T-helper 2 cell treated with Interferon-gamma antibody and Interleukin-4, amounts not matched to agents 5 μg/mL and 100 μg/mL, for 36 hours (primary cell): ENCODE measurements at regions not wholly inside any gene's neighbourhood (a gene's known extent, or its start where the extent isn't known, plus 50 kb on each side); places are given as distances from the start of the nearest gene placed in this dataset.

ENCODE experiments used
- DNase-seq: peaks from one replicate; pipeline ENCODE4 v3.0.0; 2021; ENCODE audit warnings: low spot score
- H3K27ac Mint-ChIP-seq: one replicate; pipeline ENCODE4 v1.8.0; 2021; ENCODE audit warnings: mild to moderate bottlenecking, mixed read lengths
- H3K27me3 Mint-ChIP-seq: one replicate; pipeline ENCODE4 v1.8.0; 2021; ENCODE audit warnings: low read depth, mixed read lengths
- H3K36me3 Mint-ChIP-seq: one replicate; pipeline ENCODE4 v1.8.0; 2021; ENCODE audit warnings: low read depth, mixed read lengths
- H3K4me1 Mint-ChIP-seq: one replicate; pipeline ENCODE4 v1.8.0; 2021; ENCODE audit warnings: low read depth, mixed read lengths
- H3K4me3 Mint-ChIP-seq: one replicate; pipeline ENCODE4 v1.8.0; 2022; ENCODE audit warnings: mild to moderate bottlenecking, moderate library complexity, mixed read lengths
- H3K9me3 Mint-ChIP-seq: one replicate; pipeline ENCODE4 v1.8.0; 2021; ENCODE audit warnings: mixed read lengths

- Mint-ChIP-seq H3K27ac (no peak overlapping the region), H3K36me3 (no peaks in the 10 kb centered on the region), H3K4me1 (no peaks in the 10 kb centered on the region), H3K27me3 (no peaks in the 10 kb centered on the region), H3K9me3 (no peaks in the 10 kb centered on the region), H3K4me3 (no peak overlapping the region)
- DNase-seq, result no peak
These were observed 556.1 kb downstream of the CMPK2 start for GRCh38 chr2:6309415-6310255.

GRCh38 chr2:6310256-6311215 is 555.2 kb downstream of the CMPK2 start:
- Mint-ChIP-seq H3K4me3 (no peak overlapping the region), H3K27ac (no peak overlapping the region), H3K9me3 (no peaks in the 10 kb centered on the region), H3K36me3 (no peaks in the 10 kb centered on the region), H3K27me3 (no peaks in the 10 kb centered on the region), H3K4me1 (no peaks in the 10 kb centered on the region)
- no peak for DNase-seq

- Mint-ChIP-seq H3K9me3 (no peaks in the 10 kb centered on the region), H3K36me3 (no peaks in the 10 kb centered on the region), H3K27me3 (no peaks in the 10 kb centered on the region), H3K4me3 (no peak overlapping the region), H3K27ac (no peak overlapping the region), H3K4me1 (no peaks in the 10 kb centered on the region)
- no peak for DNase-seq
These were observed 553.3 kb downstream of the CMPK2 start for GRCh38 chr2:6312367-6312766.

GRCh38 chr2:6314218-6314960 is 551.3 kb downstream of the CMPK2 start:
- H3K27ac Mint-ChIP-seq, result no peak overlapping the region
- H3K27me3 Mint-ChIP-seq, result no peaks in the 10 kb centered on the region
- no peaks in the 10 kb centered on the region for H3K9me3 Mint-ChIP-seq
- no peaks in the 10 kb centered on the region for H3K4me1 Mint-ChIP-seq
- no peak for DNase-seq
- H3K36me3 Mint-ChIP-seq, result no peaks in the 10 kb centered on the region
- H3K4me3 Mint-ChIP-seq, result no peak overlapping the region

GRCh38 chr2:6325616-6326015 is 540.1 kb downstream of the CMPK2 start:
- Mint-ChIP-seq H3K36me3 (no peaks in the 10 kb centered on the region), H3K9me3 (no peaks in the 10 kb centered on the region)

GRCh38 chr2:6326958-6327357 is 538.7 kb downstream of the CMPK2 start:
- Mint-ChIP-seq H3K27ac (no peak overlapping the region), H3K36me3 (no peaks in the 10 kb centered on the region), H3K9me3 (no peaks in the 10 kb centered on the region), H3K4me1 (no peaks in the 10 kb centered on the region), H3K4me3 (no peak overlapping the region), H3K27me3 (no peaks in the 10 kb centered on the region)
- no peak for DNase-seq

More at GRCh38 chr2:6325616-6326015, 540.1 kb downstream of the CMPK2 start:
- DNase-seq, result no peak
- no peak overlapping the region for H3K4me3 Mint-ChIP-seq
- H3K27ac Mint-ChIP-seq, result no peak overlapping the region
- H3K4me1 Mint-ChIP-seq, result no peaks in the 10 kb centered on the region
- no peaks in the 10 kb centered on the region for H3K27me3 Mint-ChIP-seq

GRCh38 chr2:6336752-6337471 is 528.8 kb downstream of the CMPK2 start:
- Mint-ChIP-seq H3K27ac (no peak overlapping the region), H3K27me3 (no peaks in the 10 kb centered on the region), H3K36me3 (no peaks in the 10 kb centered on the region), H3K4me3 (no peak overlapping the region), H3K4me1 (no peaks in the 10 kb centered on the region), H3K9me3 (peaks cover 10% of the 10 kb centered on the region)
- DNase-seq, result no peak

DNA sequence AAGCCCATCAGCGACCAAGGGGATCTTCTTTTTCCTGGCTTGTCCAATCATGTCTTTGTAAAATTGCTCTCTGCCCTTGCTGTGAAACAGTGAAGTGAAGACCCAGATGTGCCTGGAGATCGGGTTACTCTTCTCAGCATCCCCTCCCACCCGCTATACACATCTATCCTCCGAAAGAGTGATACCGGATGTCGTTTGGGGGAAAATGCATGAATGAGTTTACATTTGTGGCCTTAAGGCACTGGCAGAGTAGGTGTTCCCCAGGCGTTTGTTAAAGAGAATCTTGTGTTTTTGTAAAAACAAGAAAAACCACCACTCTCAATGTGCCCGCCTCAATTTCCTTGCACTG is 528.3 kb downstream of the CMPK2 start:
- H3K4me3 Mint-ChIP-seq, result no peak overlapping the region
- no peak for DNase-seq
- no peaks in the 10 kb centered on the region for H3K4me1 Mint-ChIP-seq
- H3K27ac Mint-ChIP-seq, result no peak overlapping the region
- peaks cover 10% of the 10 kb centered on the region for H3K9me3 Mint-ChIP-seq
- H3K27me3 Mint-ChIP-seq, result no peaks in the 10 kb centered on the region
- no peaks in the 10 kb centered on the region for H3K36me3 Mint-ChIP-seq

DNA sequence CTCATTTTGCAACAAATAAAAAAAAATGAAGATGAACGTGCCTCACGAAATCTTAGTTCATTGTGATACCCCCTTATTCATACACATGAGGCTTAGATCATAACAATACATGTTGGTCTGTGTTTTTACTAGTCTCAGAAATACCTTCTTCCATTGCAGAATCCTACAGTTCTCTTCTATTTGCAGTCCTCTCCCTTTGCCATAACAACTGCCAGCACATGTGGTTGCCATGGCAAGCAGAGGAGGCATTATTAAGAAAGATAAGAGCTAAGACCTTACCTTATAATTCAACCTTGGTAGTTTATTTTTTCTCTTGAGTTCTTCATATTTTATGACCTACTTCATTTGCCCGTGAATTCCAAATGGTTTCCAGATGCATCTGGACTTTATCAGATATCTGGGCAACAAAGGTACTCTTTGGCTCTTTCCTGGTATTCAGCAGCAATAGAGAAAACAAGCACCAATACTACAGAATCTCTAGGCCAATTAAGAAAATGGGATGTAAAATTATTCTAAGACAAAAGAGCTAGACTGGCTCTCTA is 524.0 kb downstream of the CMPK2 start:
- Mint-ChIP-seq H3K27me3 (no peaks in the 10 kb centered on the region), H3K4me1 (no peaks in the 10 kb centered on the region), H3K27ac (no peak overlapping the region), H3K4me3 (no peak overlapping the region), H3K9me3 (peaks cover 6% of the 10 kb centered on the region), H3K36me3 (no peaks in the 10 kb centered on the region)
- DNase-seq, result no peak

DNA sequence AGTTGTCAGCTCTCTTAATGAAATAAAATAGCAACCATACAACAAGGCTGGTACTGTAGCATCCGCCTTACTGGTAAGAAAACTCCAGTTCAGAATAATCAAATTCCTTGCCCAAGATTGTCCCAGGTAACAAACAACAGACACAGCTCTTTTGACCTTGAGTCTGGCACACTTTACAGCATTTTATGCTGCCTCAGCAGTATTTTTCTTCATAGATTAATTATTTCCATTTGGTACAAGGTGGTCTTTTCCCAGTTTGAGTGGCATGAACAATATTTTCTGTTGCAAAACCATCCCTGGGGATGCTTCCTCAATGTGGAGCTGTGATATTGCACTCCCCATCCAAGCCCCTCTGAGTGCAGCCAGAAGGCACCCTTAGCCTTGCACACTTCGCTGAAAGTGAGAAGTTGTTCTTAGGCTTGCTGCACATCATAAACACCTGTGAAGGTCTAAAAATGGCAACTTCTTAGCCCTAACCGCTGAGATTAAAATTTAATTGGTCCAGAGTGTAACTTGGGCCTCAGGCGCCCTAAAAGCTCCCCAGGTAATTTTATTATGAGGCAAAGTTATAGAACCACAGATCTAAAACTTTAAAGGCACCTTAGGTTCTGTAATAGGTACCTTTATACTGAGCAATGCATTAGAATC is 523.3 kb downstream of the CMPK2 start:
- peaks cover 6% of the 10 kb centered on the region for H3K9me3 Mint-ChIP-seq
- H3K4me3 Mint-ChIP-seq, result no peak overlapping the region
- no peaks in the 10 kb centered on the region for H3K36me3 Mint-ChIP-seq
- H3K27me3 Mint-ChIP-seq, result no peaks in the 10 kb centered on the region
- no peaks in the 10 kb centered on the region for H3K4me1 Mint-ChIP-seq
- no peak for DNase-seq
- no peak overlapping the region for H3K27ac Mint-ChIP-seq

GRCh38 chr2:6343076-6343475 is 522.6 kb downstream of the CMPK2 start:
- Mint-ChIP-seq H3K27ac (no peak overlapping the region), H3K36me3 (no peaks in the 10 kb centered on the region), H3K27me3 (no peaks in the 10 kb centered on the region), H3K9me3 (peaks cover 6% of the 10 kb centered on the region), H3K4me1 (no peaks in the 10 kb centered on the region), H3K4me3 (no peak overlapping the region)
- DNase-seq, result no peak

DNA sequence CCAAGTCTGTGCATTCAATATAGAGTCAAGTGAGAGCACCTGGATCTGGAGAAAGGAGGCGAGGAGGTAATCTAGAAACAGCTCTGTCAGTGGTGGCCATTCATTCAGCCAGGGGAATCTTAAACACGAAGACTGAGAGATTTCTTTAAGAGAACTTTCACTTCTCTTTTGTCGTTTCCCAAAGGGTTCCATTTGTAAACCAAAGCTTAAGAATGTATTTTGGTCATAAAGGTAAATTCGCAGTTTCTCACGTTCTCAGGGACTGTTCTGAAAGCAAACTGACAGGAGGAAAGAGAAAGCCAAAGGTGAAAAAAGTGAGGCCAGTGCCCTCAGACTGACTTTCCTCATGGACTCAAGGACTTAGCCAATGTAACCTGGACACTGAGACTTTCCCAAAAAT is 513.5 kb downstream of the CMPK2 start:
- H3K4me3 Mint-ChIP-seq, result no peak overlapping the region
- H3K9me3 Mint-ChIP-seq, result no peaks in the 10 kb centered on the region
- H3K27ac Mint-ChIP-seq, result no peak overlapping the region
- no peaks in the 10 kb centered on the region for H3K27me3 Mint-ChIP-seq
- no peaks in the 10 kb centered on the region for H3K36me3 Mint-ChIP-seq
- DNase-seq, result no peak
- no peaks in the 10 kb centered on the region for H3K4me1 Mint-ChIP-seq
